ENCODE measurements at regions not wholly inside any gene's neighbourhood (a gene's known extent, or its start where the extent isn't known, plus 50 kb on each side); places are given as distances from the start of the nearest gene placed in this dataset.

- DNase-seq = no peak
Observed at GRCh38 chr1:56355422-56355821, 223.9 kb downstream of the PLPP3 start.

GRCh38 chr1:56345831-56346230 is 233.5 kb downstream of the PLPP3 start:
- DNase-seq = no peak

GRCh38 chr1:56340977-56341376 is 238.4 kb downstream of the PLPP3 start:
- DNase-seq = no peak

GRCh38 chr1:56339786-56340465 is 239.4 kb downstream of the PLPP3 start:
- DNase-seq = no peak

GRCh38 chr1:56339093-56339492 is 240.3 kb downstream of the PLPP3 start:
- DNase-seq = no peak

GRCh38 chr1:56336982-56337381 is 242.4 kb downstream of the PLPP3 start:
- DNase-seq = no peak

- no peak for DNase-seq
Observed at GRCh38 chr1:56335394-56335793, 244.0 kb downstream of the PLPP3 start.

GRCh38 chr1:56334047-56334446 is 245.3 kb downstream of the PLPP3 start:
- no peak for DNase-seq

GRCh38 chr1:56333461-56333860 is 245.9 kb downstream of the PLPP3 start:
- no peak for DNase-seq

GRCh38 chr1:56331892-56332567 is 247.3 kb downstream of the PLPP3 start:
- DNase-seq = no peak

GRCh38 chr1:56331207-56331891 is 248.0 kb downstream of the PLPP3 start:
- DNase-seq = no peak

- DNase-seq = no peak
Observed at GRCh38 chr1:56330391-56331026, 248.9 kb downstream of the PLPP3 start.

GRCh38 chr1:56329970-56330369 is 249.4 kb downstream of the PLPP3 start:
- DNase-seq = no peak

GRCh38 chr1:56327195-56327594 is 252.2 kb downstream of the PLPP3 start:
- no peak for DNase-seq

- no peak for DNase-seq
Observed at GRCh38 chr1:56326056-56326455, 253.3 kb downstream of the PLPP3 start.

- no peak for DNase-seq
Observed at GRCh38 chr1:56324504-56324903, 254.9 kb downstream of the PLPP3 start.

- DNase-seq = peak in 2 of 14 donors; percentile 2 to 5
Observed at GRCh38 chr1:56322211-56322610, 257.2 kb downstream of the PLPP3 start.

- no peak for DNase-seq
Observed at GRCh38 chr1:56321150-56321490, 258.2 kb downstream of the PLPP3 start.

GRCh38 chr1:56320464-56321149 is 258.8 kb downstream of the PLPP3 start:
- no peak for DNase-seq

GRCh38 chr1:56317722-56318121 is 261.6 kb downstream of the PLPP3 start:
- no peak for DNase-seq

- DNase-seq = no peak
Observed at GRCh38 chr1:56315293-56315942, 263.9 kb downstream of the PLPP3 start.

- no peak for DNase-seq
Observed at GRCh38 chr1:56313560-56313959, 265.8 kb downstream of the PLPP3 start.

Data from C1 segment of cervical spinal cord (tissue), 14 donors.